ENCODE measurements at regions not wholly inside any gene's neighbourhood (a gene's known extent, or its start where the extent isn't known, plus 50 kb on each side); places are given as distances from the start of the nearest gene placed in this dataset.

GRCh38 chr16:5580772-5581171 is 483.2 kb upstream of the EEF2KMT start:
- no peak for DNase-seq (ENCODE audit: low read depth in 1 of 2, low spot score in 1 of 2)

GRCh38 chr16:5580296-5580695 is 482.7 kb upstream of the EEF2KMT start:
- no peak for DNase-seq (ENCODE audit: low read depth in 1 of 2, low spot score in 1 of 2)

GRCh38 chr16:5578980-5579379 is 481.4 kb upstream of the EEF2KMT start:
- no peak for DNase-seq (ENCODE audit: low read depth in 1 of 2, low spot score in 1 of 2)

GRCh38 chr16:5577463-5577862 is 479.9 kb upstream of the EEF2KMT start:
- DNase-seq (ENCODE audit: low read depth in 1 of 2, low spot score in 1 of 2) = no peak

GRCh38 chr16:5575646-5576245 is 478.2 kb upstream of the EEF2KMT start:
- DNase-seq (ENCODE audit: low read depth in 1 of 2, low spot score in 1 of 2) = no peak

GRCh38 chr16:5575121-5575520 is 477.5 kb upstream of the EEF2KMT start:
- no peak for DNase-seq (ENCODE audit: low read depth in 1 of 2, low spot score in 1 of 2)

GRCh38 chr16:5572056-5572455 is 474.5 kb upstream of the EEF2KMT start:
- DNase-seq (ENCODE audit: low read depth in 1 of 2, low spot score in 1 of 2) = no peak

GRCh38 chr16:5571446-5571845 is 473.9 kb upstream of the EEF2KMT start:
- no peak for DNase-seq (ENCODE audit: low read depth in 1 of 2, low spot score in 1 of 2)

GRCh38 chr16:5561800-5562199 is 464.2 kb upstream of the EEF2KMT start:
- DNase-seq (ENCODE audit: low read depth in 1 of 2, low spot score in 1 of 2) = no peak

GRCh38 chr16:5560084-5560483 is 462.5 kb upstream of the EEF2KMT start:
- DNase-seq (ENCODE audit: low read depth in 1 of 2, low spot score in 1 of 2) = no peak

GRCh38 chr16:5557966-5558365 is 460.4 kb upstream of the EEF2KMT start:
- no peak for DNase-seq (ENCODE audit: low read depth in 1 of 2, low spot score in 1 of 2)

- DNase-seq (ENCODE audit: low read depth in 1 of 2, low spot score in 1 of 2) = no peak
Measured at GRCh38 chr16:5557448-5557847, 459.9 kb upstream of the EEF2KMT start.

GRCh38 chr16:5556158-5556810 is 458.7 kb upstream of the EEF2KMT start:
- no peak for DNase-seq (ENCODE audit: low read depth in 1 of 2, low spot score in 1 of 2)

GRCh38 chr16:5551909-5552308 is 454.3 kb upstream of the EEF2KMT start:
- DNase-seq (ENCODE audit: low read depth in 1 of 2, low spot score in 1 of 2) = no peak

GRCh38 chr16:5549802-5550201 is 452.2 kb upstream of the EEF2KMT start:
- DNase-seq (ENCODE audit: low read depth in 1 of 2, low spot score in 1 of 2) = no peak

GRCh38 chr16:5541356-5541755 is 443.8 kb upstream of the EEF2KMT start:
- no peak for DNase-seq (ENCODE audit: low read depth in 1 of 2, low spot score in 1 of 2)

GRCh38 chr16:5537347-5537746 is 439.8 kb upstream of the EEF2KMT start:
- DNase-seq (ENCODE audit: low read depth in 1 of 2, low spot score in 1 of 2) = no peak

- DNase-seq (ENCODE audit: low read depth in 1 of 2, low spot score in 1 of 2) = no peak
Measured at GRCh38 chr16:5533321-5533888, 435.8 kb upstream of the EEF2KMT start.

GRCh38 chr16:5527817-5528216 is 430.2 kb upstream of the EEF2KMT start:
- no peak for DNase-seq (ENCODE audit: low read depth in 1 of 2, low spot score in 1 of 2)

- no peak for DNase-seq (ENCODE audit: low read depth in 1 of 2, low spot score in 1 of 2)
Measured at GRCh38 chr16:5526826-5527225, 429.2 kb upstream of the EEF2KMT start.

- no peak for DNase-seq (ENCODE audit: low read depth in 1 of 2, low spot score in 1 of 2)
Measured at GRCh38 chr16:5523829-5524228, 426.2 kb upstream of the EEF2KMT start.

- DNase-seq (ENCODE audit: low read depth in 1 of 2, low spot score in 1 of 2) = no peak
Measured at GRCh38 chr16:5516115-5516514, 418.5 kb upstream of the EEF2KMT start.

- DNase-seq (ENCODE audit: low read depth in 1 of 2, low spot score in 1 of 2) = no peak
Measured at GRCh38 chr16:5512014-5512413, 414.4 kb upstream of the EEF2KMT start.

Data from activated CD4-positive, alpha-beta T cell treated with anti-CD3 and anti-CD28 coated beads, Interleukin-2, amount 50 U/mL, for 24 hours (primary cell).